BLaER1 (cell line): ENCODE measurements at regions not wholly inside any gene's neighbourhood (a gene's known extent, or its start where the extent isn't known, plus 50 kb on each side); places are given as distances from the start of the nearest gene placed in this dataset.
"Not testable (repeated sequence)": the region's sequence is repeated elsewhere in the genome, so short reads cannot be mapped to it uniquely, and the experiment has no call there.

Source experiments
- H3K27ac ChIP-seq: shearing (Covaris generic); formaldehyde crosslinking; 2 replicates; pipeline ENCODE4 v1.8.1; 2022
- H3K27me3 ChIP-seq: shearing (Covaris generic); formaldehyde crosslinking; 2 replicates; pipeline ENCODE4 v1.8.1; 2022
- H3K36me3 ChIP-seq: shearing (Covaris generic); formaldehyde crosslinking; 2 replicates; pipeline ENCODE4 v1.8.1; 2022
- H3K4me1 ChIP-seq: shearing (Covaris generic); formaldehyde crosslinking; 2 replicates; pipeline ENCODE4 v1.8.1; 2022
- H3K4me2 ChIP-seq: shearing (Covaris generic); formaldehyde crosslinking; 2 replicates; pipeline ENCODE4 v1.8.1; 2022
- H3K4me3 ChIP-seq: shearing (Covaris generic); formaldehyde crosslinking; 2 replicates; pipeline ENCODE4 v1.8.1; 2022
- H3K9ac ChIP-seq: shearing (Covaris generic); formaldehyde crosslinking; 2 replicates; pipeline ENCODE4 v1.8.1; 2022
- H3K9me3 ChIP-seq: shearing (Covaris generic); formaldehyde crosslinking; 2 replicates; pipeline ENCODE4 v1.8.1; 2022
- H4K20me1 ChIP-seq: shearing (Covaris generic); formaldehyde crosslinking; 2 replicates; pipeline ENCODE4 v1.8.1; 2022
- Cebpa-rat ChIP-seq: shearing (Covaris generic); IDR thresholded peaks from 2 replicates; pipeline ENCODE4 v1.8.1; 2022

DNA sequence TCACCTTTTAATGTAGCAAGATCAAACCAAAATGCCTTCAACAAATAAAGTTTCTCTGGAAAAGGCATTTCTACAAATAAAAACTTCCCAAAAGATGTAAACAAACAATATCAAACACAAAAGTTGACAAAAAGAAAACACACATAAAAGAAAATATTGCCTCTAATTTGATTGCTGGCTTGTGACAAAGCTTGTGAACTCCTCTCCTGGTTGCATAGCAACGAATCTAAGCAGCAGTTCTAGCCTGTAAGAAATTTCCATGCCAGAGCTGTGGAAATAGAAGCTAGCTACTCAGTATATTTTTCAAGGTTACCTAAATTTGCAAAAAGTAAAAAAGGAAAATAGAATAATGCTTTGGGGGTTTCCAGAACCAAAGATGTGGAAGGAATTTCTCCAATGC, 173.9 kb upstream of the CDK1 start:
- TF ChIP-seq Cebpa-rat: no peak
- Histone ChIP-seq H3K9me3 (no peaks in the 10 kb centered on the region), H3K36me3 (no peaks in the 10 kb centered on the region), H3K4me2 (no peak overlapping the region), H4K20me1 (no peaks in the 10 kb centered on the region), H3K27me3 (no peaks in the 10 kb centered on the region), H3K4me1 (no peaks in the 10 kb centered on the region), H3K27ac (no peak overlapping the region), H3K9ac (no peak overlapping the region), H3K4me3 (no peak overlapping the region)

DNA sequence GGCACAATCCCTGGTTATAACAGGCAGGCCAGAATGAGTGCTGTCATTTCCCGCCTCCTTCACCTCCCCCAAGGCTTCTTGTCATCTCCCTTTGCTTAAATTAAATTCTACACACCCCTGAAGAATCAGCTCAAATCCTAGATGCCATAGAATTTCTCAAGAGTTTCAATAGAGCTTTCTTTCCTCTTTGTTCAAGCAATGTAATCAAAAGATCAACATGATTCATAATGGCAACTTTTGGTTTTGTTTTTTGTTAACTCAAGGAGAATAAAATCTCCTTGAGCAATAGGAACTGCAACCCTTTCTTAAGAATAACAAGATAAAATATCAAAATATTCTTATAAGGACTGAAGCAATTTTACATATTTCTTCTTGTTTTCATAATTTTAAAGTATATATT, 180.8 kb upstream of the CDK1 start:
- Histone ChIP-seq H3K36me3 (no peaks in the 10 kb centered on the region), H3K27me3 (no peaks in the 10 kb centered on the region), H3K27ac (no peak overlapping the region), H3K9me3 (no peaks in the 10 kb centered on the region), H4K20me1 (no peaks in the 10 kb centered on the region), H3K9ac (no peak overlapping the region), H3K4me2 (no peak overlapping the region), H3K4me1 (no peaks in the 10 kb centered on the region), H3K4me3 (no peak overlapping the region)
- no peak for TF ChIP-seq Cebpa-rat

DNA sequence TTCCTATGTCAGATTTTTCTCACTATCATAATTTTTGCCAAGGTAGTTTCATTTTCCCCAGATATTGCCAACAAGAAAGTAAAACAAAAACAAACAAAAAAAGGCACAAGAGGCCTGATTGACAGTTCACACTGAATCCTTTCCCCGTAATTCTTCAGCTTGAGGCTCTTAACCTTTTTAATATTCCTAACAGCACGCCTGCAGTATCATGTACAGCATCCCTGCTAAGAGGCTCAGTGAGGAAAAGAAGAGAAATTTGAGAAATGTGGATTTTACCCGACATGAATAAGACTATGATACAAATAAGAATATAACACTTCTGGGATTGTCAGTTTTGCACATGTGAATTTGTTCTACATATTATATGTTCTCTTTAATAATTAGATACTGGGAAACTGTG, 182.4 kb upstream of the CDK1 start:
- H3K4me2 ChIP-seq: no peak overlapping the region
- no peak overlapping the region for H3K27ac ChIP-seq
- no peaks in the 10 kb centered on the region for H3K36me3 ChIP-seq
- TF ChIP-seq Cebpa-rat: no peak
- no peaks in the 10 kb centered on the region for H3K9me3 ChIP-seq
- H3K9ac ChIP-seq: no peak overlapping the region
- no peaks in the 10 kb centered on the region for H3K27me3 ChIP-seq
- H3K4me1 ChIP-seq: no peaks in the 10 kb centered on the region
- no peaks in the 10 kb centered on the region for H4K20me1 ChIP-seq
- no peak overlapping the region for H3K4me3 ChIP-seq

DNA sequence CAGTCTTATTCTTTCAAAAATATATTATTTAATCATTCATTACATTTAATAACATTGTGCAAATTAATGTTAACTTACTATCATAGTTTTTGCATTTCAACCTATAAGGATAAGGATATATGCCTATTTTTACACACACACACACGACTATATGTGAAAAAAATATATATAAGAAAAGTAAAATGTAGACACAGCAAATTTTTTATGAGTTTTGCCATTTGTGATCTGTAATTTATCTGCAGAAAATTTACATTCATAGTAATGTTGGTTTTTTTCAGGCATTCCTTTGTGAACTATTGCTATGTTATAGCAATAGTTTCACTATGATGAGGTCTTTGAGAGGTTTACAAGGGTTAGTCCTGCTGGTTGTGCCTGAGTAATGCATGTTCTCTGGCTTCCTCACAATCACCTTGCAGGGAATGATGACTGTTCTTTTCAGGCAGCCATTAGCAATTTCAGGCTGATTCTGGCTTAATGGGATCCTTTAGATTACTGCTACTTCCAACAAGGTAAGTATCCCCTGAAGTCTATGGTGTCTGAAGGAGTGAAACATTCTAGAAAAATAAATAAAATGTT, 183.7 kb upstream of the CDK1 start:
- Histone ChIP-seq H3K27me3 (no peaks in the 10 kb centered on the region), H3K27ac (no peak overlapping the region), H3K4me2 (no peak overlapping the region), H3K4me3 (no peak overlapping the region), H3K9ac (no peak overlapping the region), H3K9me3 (no peaks in the 10 kb centered on the region), H3K4me1 (no peaks in the 10 kb centered on the region), H3K36me3 (no peaks in the 10 kb centered on the region), H4K20me1 (no peaks in the 10 kb centered on the region)
- no peak for TF ChIP-seq Cebpa-rat

DNA sequence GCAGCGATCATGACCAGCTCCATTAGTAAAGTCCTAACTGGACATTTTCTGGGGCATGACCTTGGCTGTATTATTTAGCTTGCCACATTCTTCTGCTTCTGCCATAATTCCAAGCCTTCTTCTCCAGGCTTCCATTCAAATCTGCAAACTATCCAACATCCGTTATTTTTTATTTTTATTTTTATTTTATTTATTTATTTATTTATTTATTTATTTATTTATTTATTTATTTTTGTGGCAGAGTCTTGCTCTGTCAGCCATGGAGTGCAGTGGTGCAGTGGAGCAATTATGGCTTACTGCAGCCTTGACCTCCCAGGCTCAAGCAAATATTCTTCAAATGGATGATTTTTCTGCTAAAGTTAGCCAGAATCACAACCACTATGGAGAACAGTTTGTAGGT, 187.2 kb upstream of the CDK1 start:
- H3K4me3 ChIP-seq: no peak overlapping the region

DNA sequence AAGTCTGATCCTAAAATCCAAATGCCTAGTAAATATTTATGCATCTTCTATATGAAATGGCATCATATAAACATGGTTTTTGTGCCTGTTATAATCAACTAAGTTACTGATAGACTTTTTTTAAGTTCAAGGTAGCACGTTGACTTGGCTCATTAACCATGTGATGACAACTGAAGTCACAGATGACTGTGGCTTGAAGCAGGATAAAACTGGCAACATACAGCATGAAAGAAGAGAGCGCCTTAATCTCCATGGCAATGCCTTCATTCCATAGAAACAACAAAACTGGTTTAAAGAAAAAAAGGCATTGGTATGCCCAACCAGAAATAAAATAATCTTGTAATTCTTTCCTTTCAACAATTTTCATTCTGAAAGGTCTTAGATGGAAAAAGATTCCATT, 188.9 kb upstream of the CDK1 start:
- H3K9me3 ChIP-seq: no peaks in the 10 kb centered on the region
- H3K36me3 ChIP-seq: no peaks in the 10 kb centered on the region
- no peaks in the 10 kb centered on the region for H3K27me3 ChIP-seq
- H3K4me3 ChIP-seq: no peak overlapping the region
- H3K27ac ChIP-seq: no peak overlapping the region
- no peak overlapping the region for H3K4me2 ChIP-seq
- H4K20me1 ChIP-seq: no peaks in the 10 kb centered on the region
- no peaks in the 10 kb centered on the region for H3K4me1 ChIP-seq
- TF ChIP-seq Cebpa-rat: no peak
- no peak overlapping the region for H3K9ac ChIP-seq

More for the DNA sequence above, 187.2 kb upstream of the CDK1 start:
- Histone ChIP-seq H3K9me3 (no peaks in the 10 kb centered on the region), H3K4me1 (no peaks in the 10 kb centered on the region), H3K36me3 (no peaks in the 10 kb centered on the region), H3K4me2 (no peak overlapping the region), H3K9ac (no peak overlapping the region), H4K20me1 (no peaks in the 10 kb centered on the region), H3K27ac (no peak overlapping the region), H3K27me3 (no peaks in the 10 kb centered on the region)
- no peak for TF ChIP-seq Cebpa-rat

DNA sequence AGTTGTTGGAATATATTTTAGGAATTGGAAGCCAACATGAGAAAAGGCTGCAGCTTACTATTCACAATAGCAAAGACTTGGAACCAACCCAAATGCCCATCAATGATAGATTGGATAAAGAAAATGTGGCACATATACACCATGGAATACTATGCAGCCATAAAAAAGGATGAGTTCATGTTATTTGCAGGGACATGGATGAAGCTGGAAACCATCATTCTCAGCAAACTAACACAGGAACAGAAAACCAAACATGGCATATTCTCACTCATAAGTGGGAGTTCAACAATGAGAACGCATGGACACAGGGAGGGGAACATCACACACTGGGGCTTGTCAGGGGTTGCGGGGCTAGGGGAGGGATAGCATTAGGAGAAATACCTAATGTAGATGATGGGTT, 192.1 kb upstream of the ANK3 start:
- not testable (repeated sequence) for H3K9ac ChIP-seq, H3K4me1 ChIP-seq, H3K4me3 ChIP-seq, H4K20me1 ChIP-seq, H3K27ac ChIP-seq, H3K4me2 ChIP-seq, H3K36me3 ChIP-seq, H3K27me3 ChIP-seq, H3K9me3 ChIP-seq

DNA sequence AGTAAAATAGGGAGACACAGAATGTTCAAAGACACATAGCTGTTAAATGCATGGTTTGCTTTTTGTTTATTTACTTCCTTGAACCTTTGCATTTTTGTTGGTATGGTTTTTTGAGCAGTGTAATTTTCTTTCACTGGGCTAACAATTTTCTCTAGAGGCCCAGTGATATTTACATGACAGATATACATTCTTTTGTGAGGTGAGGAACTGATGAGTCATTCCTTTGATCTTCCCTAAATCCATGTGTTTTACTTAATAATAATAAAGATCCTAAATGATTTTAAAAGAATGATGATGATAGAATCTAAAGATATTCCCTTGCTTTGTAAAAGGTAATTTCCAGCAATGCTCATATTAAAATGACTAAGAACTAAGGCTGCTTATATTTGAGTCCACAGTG, 188.5 kb upstream of the ANK3 start:
- H3K36me3 ChIP-seq: no peaks in the 10 kb centered on the region
- no peak overlapping the region for H3K4me2 ChIP-seq
- H3K27ac ChIP-seq: no peak overlapping the region
- H3K9ac ChIP-seq: no peak overlapping the region
- no peak for TF ChIP-seq Cebpa-rat
- no peaks in the 10 kb centered on the region for H3K9me3 ChIP-seq
- peaks cover 10% of the 10 kb centered on the region for H3K4me1 ChIP-seq
- H4K20me1 ChIP-seq: no peaks in the 10 kb centered on the region
- H3K27me3 ChIP-seq: no peaks in the 10 kb centered on the region
- H3K4me3 ChIP-seq: no peak overlapping the region

DNA sequence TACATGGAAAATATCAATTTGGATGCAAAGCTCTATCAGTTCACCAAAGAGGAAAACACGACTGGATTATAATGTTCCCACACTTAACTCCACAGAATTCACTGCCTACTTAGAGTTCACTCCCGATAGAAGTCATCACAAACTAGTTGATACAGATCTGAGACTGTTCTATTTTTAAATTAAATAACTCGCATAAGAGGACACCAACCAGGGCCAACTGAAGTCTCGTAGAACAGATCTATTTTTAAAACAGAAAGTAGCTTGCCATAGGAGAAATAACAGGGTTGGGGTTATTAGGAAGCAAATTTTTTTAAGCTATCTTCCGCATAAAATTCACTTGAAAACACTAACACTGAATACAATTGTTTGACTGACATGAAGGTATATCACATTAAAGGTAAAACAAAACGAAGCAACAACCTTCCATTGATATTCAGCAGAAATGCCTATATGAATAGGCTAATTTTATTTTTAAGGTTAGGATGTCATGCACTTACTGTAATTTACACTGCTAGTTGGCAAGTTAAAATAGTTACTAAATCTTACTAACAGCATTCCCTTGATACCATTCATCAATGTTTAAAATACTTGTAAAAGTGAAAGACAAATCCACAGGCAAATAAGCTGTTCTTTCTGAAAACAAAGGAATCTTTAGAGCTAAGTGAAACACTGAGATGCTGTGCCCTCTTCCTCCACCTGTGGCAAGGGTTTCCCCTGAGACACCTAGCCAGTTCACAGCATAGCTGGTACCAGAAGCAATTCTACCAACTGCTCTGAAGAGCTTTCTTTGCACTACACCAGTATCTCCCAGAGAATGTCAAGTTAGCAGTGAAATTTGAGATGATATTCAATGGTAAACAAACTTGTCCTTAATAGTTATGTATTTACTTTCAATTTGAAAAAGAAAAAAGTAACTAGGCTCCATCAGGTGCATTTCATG, 186.7 kb upstream of the ANK3 start:
- TF ChIP-seq Cebpa-rat: no peak
- H3K4me3 ChIP-seq: no peak overlapping the region
- H3K36me3 ChIP-seq: no peaks in the 10 kb centered on the region
- H3K4me1 ChIP-seq: peaks cover 10% of the 10 kb centered on the region
- no peaks in the 10 kb centered on the region; the same call in 1 of the 2 replicates for H3K27me3 ChIP-seq
- H3K4me2 ChIP-seq: peak overlapping the region; percentile 46
- H4K20me1 ChIP-seq: no peaks in the 10 kb centered on the region
- no peaks in the 10 kb centered on the region for H3K9me3 ChIP-seq
- no peak overlapping the region for H3K9ac ChIP-seq
- H3K27ac ChIP-seq: no peak overlapping the region

DNA sequence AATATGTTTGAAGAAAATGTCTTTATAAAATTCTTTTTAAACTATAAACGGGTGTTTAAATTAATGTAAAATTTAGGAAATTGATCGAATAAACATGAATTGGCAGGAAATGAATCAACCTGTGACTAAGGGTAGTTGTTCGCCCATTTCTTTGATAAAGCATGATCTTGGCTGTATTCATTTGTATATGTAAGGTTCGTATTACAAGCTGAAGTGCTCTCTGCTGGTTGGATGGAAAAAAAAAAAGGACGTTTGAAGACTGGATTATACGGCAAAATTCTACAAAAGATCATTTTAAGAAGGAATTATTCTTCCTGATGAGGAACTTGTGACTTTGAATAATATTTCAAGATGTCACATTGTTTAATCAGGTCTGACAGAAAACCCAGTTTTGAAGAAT, 185.4 kb upstream of the ANK3 start:
- no peaks in the 10 kb centered on the region for H3K36me3 ChIP-seq
- peaks cover 10% of the 10 kb centered on the region for H3K4me1 ChIP-seq
- H4K20me1 ChIP-seq: no peaks in the 10 kb centered on the region
- no peak for TF ChIP-seq Cebpa-rat
- no peak overlapping the region for H3K27ac ChIP-seq
- H3K9me3 ChIP-seq: no peaks in the 10 kb centered on the region
- H3K4me3 ChIP-seq: no peak overlapping the region
- no peaks in the 10 kb centered on the region; the same call in 1 of the 2 replicates for H3K27me3 ChIP-seq
- H3K9ac ChIP-seq: no peak overlapping the region
- H3K4me2 ChIP-seq: no peak overlapping the region
